ENCODE measurements at regions not wholly inside any gene's neighbourhood (a gene's known extent, or its start where the extent isn't known, plus 50 kb on each side); places are given as distances from the start of the nearest gene placed in this dataset.

DNA sequence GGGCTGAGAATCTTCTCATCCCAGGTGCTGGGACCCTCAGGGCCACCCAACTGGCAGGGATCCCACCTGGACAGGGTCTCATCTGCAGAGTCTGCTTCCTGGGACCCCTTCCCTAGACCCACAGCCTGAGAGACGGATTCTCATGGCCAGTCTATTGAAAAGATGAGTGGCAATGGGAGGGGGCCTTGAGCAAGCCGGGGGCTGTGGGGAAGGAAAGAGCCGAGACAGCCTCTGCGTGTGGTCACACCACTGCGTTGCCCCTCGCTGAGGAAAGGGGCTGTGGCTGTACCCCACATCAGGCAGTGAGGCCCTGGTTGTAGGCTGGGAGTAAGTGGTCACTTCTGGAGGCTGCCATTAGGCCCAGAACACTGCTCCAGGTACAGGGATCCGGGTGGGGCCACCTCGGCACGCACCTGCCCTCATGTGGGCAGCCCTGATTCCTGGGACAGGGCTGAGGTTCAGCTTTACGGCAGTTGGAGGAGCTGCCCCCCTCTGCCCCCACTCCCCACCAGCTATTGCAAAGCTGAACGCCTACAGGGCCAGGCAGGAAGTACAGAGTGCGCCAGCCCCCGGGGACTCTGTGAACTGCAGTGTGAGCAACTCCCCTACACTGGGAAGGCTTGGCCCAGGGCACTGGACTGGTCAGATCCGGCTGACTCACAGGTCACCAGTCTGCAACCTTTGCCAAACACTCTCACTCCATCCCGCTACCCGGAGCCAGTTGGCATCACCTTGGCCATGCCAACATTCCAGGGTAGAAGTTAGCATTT is 106.9 kb downstream of the RIPK4 start:
- no peak overlapping the region for H3K4me3 ChIP-seq (ENCODE audit: low read length)
- intact Hi-C loops (cut with micrococcal nuclease), result no loop called here
- H3K27ac Mint-ChIP-seq, result no peak overlapping the region
- TF ChIP-seq, protein P1, sequence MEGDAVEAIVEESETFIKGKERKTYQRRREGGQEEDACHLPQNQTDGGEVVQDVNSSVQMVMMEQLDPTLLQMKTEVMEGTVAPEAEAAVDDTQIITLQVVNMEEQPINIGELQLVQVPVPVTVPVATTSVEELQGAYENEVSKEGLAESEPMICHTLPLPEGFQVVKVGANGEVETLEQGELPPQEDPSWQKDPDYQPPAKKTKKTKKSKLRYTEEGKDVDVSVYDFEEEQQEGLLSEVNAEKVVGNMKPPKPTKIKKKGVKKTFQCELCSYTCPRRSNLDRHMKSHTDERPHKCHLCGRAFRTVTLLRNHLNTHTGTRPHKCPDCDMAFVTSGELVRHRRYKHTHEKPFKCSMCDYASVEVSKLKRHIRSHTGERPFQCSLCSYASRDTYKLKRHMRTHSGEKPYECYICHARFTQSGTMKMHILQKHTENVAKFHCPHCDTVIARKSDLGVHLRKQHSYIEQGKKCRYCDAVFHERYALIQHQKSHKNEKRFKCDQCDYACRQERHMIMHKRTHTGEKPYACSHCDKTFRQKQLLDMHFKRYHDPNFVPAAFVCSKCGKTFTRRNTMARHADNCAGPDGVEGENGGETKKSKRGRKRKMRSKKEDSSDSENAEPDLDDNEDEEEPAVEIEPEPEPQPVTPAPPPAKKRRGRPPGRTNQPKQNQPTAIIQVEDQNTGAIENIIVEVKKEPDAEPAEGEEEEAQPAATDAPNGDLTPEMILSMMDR (IDR thresholded peaks at IDR 0.05), result no peak
- peaks cover 8 to 9% of the 10 kb centered on the region in 2 donors for H3K27me3 Mint-ChIP-seq (ENCODE audit: low read depth in 2 of 2)
- no peaks in the 10 kb centered on the region for H3K4me1 ChIP-seq (ENCODE audit: control insufficient read depth, insufficient read depth, low read length)
- no peak overlapping the region for H3K4me3 Mint-ChIP-seq
- H3K9me3 ChIP-seq (ENCODE audit: control insufficient read depth, insufficient read depth, low read length), result no peaks in the 10 kb centered on the region
- no peaks in the 10 kb centered on the region for H3K27me3 ChIP-seq (ENCODE audit: control insufficient read depth, insufficient read depth, low read length)
- H3K36me3 ChIP-seq (ENCODE audit: control insufficient read depth, insufficient read depth, low read length), result no peaks in the 10 kb centered on the region
- no peak overlapping the region for H3K27ac ChIP-seq (ENCODE audit: low read length)
- WGBS (ENCODE audit: insufficient coverage), result 82% methylated on average over 16 of the region's 16 CpGs
- H3K4me1 Mint-ChIP-seq, result no peaks in the 10 kb centered on the region
- no peaks in the 10 kb centered on the region for H3K36me3 Mint-ChIP-seq
- H3K9me3 Mint-ChIP-seq, result no peaks in the 10 kb centered on the region
- ATAC-seq (no peak), DNase-seq (no peak)

DNA sequence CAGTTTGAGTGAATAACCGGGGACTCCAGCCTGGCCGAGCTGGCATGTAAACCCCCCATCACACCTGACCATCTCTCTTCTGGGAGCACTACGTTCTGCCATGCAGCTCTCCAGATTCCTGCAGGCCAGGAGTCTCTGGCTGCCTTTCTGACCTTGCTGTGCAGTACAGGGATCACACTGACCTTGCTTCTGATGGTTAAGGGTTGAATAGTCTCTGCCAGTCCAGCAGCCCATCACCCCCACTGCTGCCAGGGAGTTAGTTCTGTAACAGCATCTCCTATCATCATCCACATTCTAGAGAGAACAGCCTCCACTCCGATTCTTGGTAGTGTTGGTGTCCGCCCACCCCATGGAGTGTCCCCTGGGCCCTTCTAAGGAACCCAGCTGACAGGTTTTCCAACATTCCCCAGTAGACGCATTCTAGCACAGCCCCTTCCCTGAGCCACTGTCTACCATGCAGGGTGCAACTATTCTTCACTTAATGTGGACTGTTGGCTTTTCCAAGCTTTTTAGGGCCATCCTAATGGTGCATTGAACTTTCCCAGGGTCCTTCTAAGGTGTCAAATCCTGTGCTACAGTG is 109.8 kb downstream of the RIPK4 start:
- Mint-ChIP-seq H3K9me3 (no peaks in the 10 kb centered on the region), H3K36me3 (no peaks in the 10 kb centered on the region), H3K27ac (no peak overlapping the region), H3K27me3 (ENCODE audit: low read depth in 2 of 2) (peaks cover 0 to 4% of the 10 kb centered on the region in 2 donors), H3K4me3 (no peak overlapping the region), H3K4me1 (no peaks in the 10 kb centered on the region)
- no peak for DNase-seq
- no peak overlapping the region for H3K27ac ChIP-seq (ENCODE audit: low read length)
- no peaks in the 10 kb centered on the region for H3K36me3 ChIP-seq (ENCODE audit: control insufficient read depth, insufficient read depth, low read length)
- H3K27me3 ChIP-seq (ENCODE audit: control insufficient read depth, insufficient read depth, low read length), result no peaks in the 10 kb centered on the region
- TF ChIP-seq, protein P1 (IDR thresholded peaks at IDR 0.05), result no peak
- no peaks in the 10 kb centered on the region for H3K9me3 ChIP-seq (ENCODE audit: control insufficient read depth, insufficient read depth, low read length)
- intact Hi-C loops (cut with micrococcal nuclease), result no loop called here
- no peak for ATAC-seq
- no peaks in the 10 kb centered on the region for H3K4me1 ChIP-seq (ENCODE audit: control insufficient read depth, insufficient read depth, low read length)
- H3K4me3 ChIP-seq (ENCODE audit: low read length), result no peak overlapping the region
- WGBS (ENCODE audit: insufficient coverage), result 88% methylated on average over 6 of the region's 6 CpGs

DNA sequence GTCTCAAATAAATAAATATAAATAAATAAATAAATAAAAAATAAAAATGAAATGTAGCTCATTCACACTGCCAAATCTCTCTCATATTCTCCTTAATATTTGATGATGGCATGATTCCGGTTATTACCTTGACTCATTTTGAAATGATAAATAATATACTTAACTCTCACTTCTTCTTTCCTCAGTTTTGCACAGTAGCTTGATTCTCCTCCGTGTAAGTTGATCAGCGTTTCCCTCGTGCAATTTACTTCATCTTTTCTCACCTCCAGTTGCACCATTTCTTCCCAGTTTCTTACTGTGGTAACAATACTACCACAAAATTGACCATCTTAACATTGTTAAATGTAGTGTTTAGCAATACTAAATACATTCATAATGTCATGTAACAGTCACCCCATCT is 111.6 kb downstream of the RIPK4 start:
- no peak overlapping the region for H3K4me3 Mint-ChIP-seq
- Histone ChIP-seq H3K4me3 (ENCODE audit: low read length) (no peak overlapping the region), H3K27me3 (ENCODE audit: control insufficient read depth, insufficient read depth, low read length) (no peaks in the 10 kb centered on the region), H3K9me3 (ENCODE audit: control insufficient read depth, insufficient read depth, low read length) (no peaks in the 10 kb centered on the region), H3K4me1 (ENCODE audit: control insufficient read depth, insufficient read depth, low read length) (no peaks in the 10 kb centered on the region), H3K27ac (ENCODE audit: low read length) (no peak overlapping the region), H3K36me3 (ENCODE audit: control insufficient read depth, insufficient read depth, low read length) (no peaks in the 10 kb centered on the region)
- no peaks in the 10 kb centered on the region for H3K9me3 Mint-ChIP-seq
- 83% methylated on average over 4 of the region's 4 CpGs for WGBS (ENCODE audit: insufficient coverage)
- no peak overlapping the region for H3K27ac Mint-ChIP-seq
- H3K36me3 Mint-ChIP-seq, result no peaks in the 10 kb centered on the region
- no peaks in the 10 kb centered on the region for H3K4me1 Mint-ChIP-seq
- TF ChIP-seq, protein P1 (IDR thresholded peaks at IDR 0.05), result no peak
- no peak for ATAC-seq
- intact Hi-C loops (cut with micrococcal nuclease), result no loop called here
- DNase-seq, result no peak
- H3K27me3 Mint-ChIP-seq (ENCODE audit: low read depth in 2 of 2), result peaks cover 0 to 7% of the 10 kb centered on the region in 2 donors
